ENCODE measurements at regions not wholly inside any gene's neighbourhood (a gene's known extent, or its start where the extent isn't known, plus 50 kb on each side); places are given as distances from the start of the nearest gene placed in this dataset.
A peak's percentile ranks its signal among the peaks of the same experiment; 100 is the strongest.
"Not testable (repeated sequence)": the region's sequence is repeated elsewhere in the genome, so short reads cannot be mapped to it uniquely, and the experiment has no call there.

DNA sequence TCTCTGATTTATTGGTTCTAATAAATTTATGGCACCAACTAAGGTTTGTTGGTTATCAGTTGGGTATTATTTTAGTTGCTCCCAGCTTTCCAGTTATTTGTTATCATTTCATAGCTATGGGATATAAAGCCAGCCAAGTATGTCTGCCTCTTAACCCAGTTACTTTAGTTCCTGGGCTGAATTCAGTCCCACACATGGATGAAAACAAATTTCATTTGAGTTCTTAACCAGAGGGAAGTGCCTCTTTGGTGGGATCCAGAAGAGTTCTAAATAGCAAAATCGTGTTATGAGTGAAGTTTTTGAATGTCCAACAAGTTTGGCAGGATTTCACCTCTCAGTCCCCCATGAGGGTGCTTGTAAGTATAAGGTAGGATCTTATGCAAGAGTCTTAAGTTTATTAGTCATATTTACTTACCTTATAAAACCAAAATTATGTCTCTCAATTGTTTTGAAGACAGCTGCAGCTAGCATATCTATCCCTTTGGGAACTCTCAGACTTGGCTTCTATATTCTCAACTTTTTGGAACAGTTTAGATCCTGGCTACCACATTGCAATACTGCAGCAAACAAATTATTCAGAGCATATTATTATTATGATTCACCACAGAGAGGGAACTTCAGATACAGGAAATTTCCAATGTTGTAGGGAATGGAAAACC lies 683.6 kb downstream of the BCKDHB start:
- DNase-seq (ENCODE audit: extremely low read depth, low read depth), result no peak

DNA sequence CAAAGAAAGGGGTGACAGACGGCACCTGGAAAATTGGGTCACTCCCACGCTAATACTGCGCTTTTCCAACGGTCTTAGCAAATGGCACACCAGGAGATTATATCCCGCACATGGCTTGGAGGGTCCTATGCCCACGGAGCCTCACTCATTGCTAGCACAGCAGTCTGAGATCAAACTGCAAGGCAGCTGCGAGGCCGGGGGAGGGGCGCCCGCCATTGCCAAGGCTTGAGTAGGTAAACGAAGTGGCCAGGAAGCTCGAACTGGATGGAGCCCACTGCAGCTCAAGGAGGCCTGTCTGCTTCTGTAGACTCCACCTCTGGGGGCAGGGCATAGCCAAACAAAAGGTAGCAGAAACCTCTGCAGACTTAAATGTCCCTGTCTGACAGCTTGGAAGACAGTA lies 676.8 kb downstream of the BCKDHB start:
- DNase-seq (ENCODE audit: extremely low read depth, low read depth), result not testable (repeated sequence)

DNA sequence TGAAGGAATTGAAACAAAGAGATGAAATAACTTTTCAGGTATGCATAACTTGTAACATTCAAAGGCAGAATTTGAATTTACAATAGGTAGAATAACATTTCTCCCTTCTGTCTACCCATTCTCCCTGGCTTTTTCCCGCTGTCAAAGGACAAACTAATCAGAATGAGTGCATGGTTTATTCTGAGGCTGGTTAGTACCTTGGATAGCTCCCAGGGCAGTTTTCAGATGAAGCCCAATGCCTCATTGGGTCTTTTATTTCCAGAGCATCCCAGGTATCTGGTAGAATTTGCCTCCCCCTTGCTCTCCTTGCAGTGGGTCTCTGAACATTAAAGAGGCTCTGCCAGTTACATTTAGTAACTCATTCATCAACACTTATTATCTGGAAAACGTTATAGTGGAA lies 665.5 kb downstream of the BCKDHB start:
- DNase-seq (ENCODE audit: extremely low read depth, low read depth), result peak; percentile 21

DNA sequence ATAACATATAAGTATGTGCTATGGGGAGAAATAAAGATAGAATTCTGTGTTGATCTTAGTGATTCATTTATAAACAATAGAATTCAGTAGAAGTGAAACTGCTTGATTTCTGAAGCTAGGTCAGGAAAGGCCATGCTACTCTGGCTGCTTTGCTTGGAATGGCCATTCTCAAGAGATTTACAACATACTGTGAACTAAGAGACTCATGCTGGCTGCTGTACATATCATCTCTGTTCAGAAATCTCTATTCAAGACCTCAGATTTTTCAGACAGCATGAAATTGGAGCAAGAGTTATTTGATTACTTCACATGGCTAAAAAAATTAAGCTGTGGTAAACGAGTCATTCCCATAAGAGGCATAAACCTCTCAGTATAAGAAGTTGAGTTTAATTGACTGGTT lies 662.6 kb downstream of the BCKDHB start:
- DNase-seq (ENCODE audit: extremely low read depth, low read depth), result no peak

DNA sequence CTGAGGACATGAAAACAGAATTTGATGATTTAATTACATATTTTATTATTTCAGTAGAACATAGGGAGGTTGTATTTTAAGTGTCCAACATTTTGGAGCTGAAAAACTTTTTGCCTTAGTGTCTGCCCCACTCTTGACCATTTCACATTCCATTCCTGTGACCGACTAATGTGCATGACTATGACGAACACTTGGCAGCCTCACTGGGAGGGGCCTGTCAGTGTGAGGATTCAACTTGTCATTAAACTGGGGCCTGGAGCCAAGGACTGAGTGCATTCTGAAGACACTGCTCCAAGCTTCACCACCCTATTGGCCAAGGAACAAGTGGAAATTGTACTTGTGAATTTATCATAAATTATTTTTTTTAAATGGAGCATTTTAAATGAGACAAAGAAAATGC lies 661.3 kb downstream of the BCKDHB start:
- peak; percentile 32 for DNase-seq (ENCODE audit: extremely low read depth, low read depth)

DNA sequence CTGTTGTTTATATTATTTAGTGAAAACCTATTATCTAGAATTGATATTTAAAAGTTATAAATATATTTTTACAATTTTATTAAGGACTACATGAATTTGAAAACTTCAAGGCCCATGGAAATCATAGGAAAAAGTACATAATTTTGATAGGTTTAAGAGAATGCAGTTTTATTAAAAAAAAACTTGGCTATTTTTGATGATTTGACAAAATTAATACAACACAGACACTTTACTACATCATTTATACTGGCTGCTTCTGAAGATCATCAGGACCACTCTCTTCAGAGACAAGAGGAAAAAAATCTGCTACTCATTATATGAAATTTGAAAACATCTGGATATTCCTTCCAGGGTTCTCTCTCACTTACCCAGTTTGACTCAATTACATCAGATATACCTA lies 637.7 kb downstream of the BCKDHB start:
- no peak for DNase-seq (ENCODE audit: extremely low read depth, low read depth)

DNA sequence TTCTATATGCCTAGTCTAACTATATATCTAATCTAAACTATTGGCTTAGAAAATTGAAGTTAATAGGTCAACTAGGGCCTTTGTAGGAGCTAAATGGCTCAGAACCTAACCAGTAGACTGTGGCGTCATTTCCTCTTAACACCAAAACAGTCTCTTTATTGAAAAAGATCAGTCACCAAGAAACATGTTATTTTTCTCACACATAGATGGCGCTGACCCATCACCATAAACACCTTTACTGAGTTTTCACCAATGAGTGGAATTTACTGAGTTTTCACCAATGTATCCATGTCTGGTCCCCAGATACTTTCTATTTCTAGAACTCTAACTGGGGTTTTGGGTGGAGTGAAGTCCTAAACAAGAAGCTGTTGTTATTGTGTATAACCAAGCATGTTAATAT lies 636.0 kb downstream of the BCKDHB start:
- peak; percentile 17 for DNase-seq (ENCODE audit: extremely low read depth, low read depth)

DNA sequence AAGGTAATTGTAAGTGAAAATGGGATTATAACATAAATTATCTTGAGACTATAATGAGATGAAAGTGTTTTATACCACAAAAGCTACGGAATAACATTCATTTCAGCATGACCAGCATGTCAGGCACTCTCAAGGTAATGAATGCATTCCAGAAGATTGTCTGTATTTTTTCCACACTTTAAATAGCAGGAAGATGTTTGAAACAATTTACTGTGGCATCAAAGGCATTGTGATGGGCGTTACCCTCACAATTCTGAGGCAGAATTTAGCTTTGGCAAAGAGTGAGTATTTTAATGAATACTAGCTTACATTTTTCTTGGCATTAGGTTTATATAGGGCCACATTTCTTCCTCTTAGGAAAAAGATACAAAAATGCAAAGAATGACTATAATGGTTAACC lies 627.2 kb downstream of the BCKDHB start:
- no peak for DNase-seq (ENCODE audit: extremely low read depth, low read depth)

DNA sequence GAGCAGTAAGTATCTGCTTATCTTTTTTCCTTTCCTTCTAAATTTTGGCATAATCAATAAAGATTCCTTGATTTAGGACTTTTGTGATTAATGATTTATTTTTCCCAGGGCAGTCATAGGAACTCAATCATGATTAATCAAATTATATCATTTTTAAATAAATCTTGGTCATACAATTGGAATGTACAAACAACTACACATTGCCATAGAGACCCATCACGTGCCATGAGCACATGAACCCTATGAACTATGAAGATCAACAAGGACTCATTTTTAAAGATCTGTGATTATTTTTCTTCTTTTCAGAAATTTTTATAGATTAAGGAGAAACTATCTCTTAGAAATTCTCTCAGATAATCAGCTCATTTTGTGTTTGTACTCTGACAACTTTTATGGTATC lies 622.4 kb downstream of the BCKDHB start:
- no peak for DNase-seq (ENCODE audit: extremely low read depth, low read depth)

DNA sequence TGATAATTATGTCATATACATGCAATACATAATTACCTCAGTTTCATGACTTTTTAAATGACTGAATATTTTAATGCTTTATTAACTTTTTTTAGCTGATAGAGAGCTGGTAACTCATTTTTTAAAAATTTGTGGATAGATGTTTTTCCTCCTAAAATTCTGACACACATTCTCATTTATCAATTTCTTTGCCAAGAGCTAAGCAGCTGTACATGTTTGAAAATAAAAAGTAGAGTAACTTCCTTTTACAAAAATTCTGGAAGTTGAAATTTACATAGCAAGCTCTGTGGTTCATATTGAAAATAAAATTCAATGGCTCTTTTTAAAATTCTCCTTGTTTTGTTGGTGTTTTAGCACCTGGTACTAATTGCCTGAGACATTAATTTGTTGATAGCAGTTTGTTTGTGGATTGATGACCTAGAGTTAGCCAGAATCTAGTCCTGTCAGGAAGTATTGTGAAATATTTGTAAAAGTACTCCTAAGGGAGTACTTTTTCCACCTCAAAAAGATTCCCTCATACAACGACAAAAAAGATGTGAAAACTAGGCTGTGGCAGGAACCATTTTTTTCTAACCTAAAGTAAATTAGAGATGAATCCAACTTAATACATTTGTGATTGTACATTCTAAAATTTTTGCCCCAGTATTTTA lies 621.8 kb downstream of the BCKDHB start:
- no peak for DNase-seq (ENCODE audit: extremely low read depth, low read depth)

DNA sequence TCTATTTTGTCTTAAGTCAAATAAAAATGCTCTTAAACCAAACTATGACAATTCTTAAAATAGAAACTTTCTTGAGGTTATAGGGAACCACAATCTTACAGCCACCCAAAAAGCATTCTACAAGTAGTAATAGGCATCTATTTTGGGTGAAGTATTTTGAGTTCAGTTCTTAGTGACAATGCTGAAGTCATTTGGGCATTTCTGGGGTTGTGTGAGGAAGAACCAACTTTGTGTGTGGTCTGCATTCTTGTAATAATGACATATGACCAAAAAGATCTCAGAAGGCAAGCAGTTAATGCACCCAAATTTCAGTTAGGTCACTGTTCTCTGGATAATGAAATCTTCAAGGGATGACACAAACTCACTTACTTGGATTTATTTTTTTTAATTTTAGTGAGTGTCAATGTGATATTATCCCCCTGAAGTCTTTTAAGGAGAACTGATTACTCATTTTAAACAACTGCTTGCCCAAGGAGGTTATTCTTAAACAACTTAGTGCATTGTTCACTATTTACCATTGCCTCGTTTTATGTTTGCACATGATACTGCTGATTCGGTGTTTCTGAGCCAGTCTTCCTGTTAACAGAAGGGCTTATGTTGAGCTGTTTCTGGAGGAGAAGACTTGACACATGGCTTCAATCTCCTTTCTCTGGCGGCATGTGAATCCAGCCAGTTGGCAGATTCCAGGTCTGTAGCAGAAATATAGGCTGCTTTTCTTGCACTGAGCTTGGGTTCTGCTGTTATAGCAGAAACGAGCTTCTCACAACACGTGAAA lies 618.9 kb downstream of the BCKDHB start:
- DNase-seq (ENCODE audit: extremely low read depth, low read depth), result no peak

DNA sequence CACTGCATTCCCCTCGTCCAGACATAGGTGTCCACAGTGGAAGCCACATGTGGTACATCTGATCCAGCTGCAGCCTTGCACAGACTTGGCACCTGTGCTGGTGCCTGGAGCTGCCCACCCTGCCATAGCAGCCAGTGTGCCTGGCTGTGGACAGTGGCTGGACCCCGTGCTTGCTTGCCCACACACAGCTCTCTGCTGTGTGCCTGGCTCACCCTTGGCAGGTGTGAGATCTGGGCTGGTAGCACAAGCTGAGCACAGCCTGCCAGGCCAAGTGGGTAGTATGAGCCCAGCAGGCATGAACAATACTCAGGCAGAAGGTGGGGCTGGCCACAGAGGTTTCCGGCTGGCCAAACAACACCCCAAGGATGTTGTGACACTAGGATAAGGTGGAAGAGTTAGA lies 614.4 kb downstream of the BCKDHB start:
- no peak for DNase-seq (ENCODE audit: extremely low read depth, low read depth)

DNA sequence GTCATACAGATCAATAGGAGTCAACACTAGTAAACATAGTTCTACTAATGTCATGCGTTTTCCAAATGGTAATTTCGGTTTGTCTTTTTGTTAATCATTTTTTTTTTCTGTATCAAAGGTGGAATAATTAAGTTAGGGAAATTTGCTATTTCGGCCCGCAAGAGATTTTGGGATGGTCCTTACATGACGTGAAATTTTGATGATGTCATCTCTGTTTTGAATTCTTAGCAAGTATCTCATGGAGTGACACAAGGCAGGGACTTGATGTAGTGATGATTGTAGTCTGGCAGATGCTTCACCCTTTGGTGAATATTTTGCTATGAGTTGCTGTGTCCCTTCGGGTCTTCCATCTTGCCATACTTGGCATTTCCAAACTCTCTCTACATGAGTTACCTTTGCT lies 608.0 kb downstream of the BCKDHB start:
- DNase-seq (ENCODE audit: extremely low read depth, low read depth), result no peak

DNA sequence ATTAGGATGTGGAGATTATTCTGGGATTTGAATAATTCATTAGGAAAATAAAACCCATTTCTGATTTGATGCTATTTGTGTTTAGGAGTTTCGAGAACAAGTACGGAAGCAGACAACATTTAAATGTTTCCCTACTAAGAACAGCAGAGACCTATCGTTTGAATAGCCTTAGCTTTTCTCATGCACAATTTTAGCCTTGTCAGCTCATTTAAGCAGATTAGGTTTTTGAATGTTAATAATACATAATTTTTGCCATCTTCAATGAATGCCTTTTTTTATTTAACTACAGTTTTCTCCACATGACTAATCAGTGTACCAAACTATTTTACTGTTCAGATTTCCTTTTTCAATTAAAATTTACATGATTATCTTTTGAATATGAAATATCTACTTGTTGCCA lies 592.0 kb downstream of the BCKDHB start:
- DNase-seq (ENCODE audit: extremely low read depth, low read depth), result no peak

DNA sequence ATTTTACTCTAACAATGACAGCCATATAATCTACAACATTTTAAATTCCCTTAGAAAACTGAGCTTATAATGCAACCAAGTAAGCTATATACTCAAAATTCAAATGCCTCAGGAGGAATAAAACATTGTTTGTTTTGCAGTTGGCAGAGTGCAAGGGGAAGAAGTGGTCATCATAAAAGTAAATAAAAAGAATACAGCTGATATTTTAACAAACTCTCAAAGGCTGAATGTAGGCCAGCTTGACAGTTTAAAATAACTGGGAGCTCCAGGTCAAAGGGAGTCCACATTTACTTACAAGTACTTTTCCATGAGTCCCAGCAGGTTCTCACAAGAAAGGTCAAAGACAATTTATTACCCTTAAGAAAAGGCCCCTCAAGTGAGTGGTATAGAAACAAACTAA lies 589.8 kb downstream of the BCKDHB start:
- DNase-seq (ENCODE audit: extremely low read depth, low read depth), result no peak

DNA sequence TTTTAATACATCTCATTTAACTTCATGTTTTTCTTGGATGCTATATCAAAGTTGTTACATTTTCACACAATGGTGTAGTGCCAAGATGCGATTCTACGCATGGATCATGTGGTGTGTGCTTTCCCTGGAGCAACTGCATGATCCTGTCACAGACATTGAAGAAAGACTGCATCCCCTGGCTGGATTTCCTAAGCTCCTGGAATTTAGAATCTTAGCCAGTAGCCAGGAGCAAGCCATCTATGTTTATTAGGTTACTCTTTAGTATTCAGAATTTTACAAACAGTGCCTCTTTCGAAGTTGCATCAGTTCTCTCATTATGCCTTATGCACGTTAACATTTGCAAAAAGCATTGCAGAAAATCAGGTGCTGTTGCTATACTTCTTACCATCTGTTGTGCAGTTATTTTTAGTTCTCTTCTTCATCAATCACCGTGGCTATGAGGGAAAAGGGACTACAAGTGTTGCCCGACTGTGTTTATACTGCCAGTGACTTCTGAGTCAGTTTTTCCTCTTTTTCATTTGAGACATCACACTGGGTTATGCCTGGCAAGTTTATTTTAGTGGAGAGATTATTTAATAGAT lies 584.2 kb downstream of the BCKDHB start:
- DNase-seq (ENCODE audit: extremely low read depth, low read depth), result peak; percentile 74

DNA sequence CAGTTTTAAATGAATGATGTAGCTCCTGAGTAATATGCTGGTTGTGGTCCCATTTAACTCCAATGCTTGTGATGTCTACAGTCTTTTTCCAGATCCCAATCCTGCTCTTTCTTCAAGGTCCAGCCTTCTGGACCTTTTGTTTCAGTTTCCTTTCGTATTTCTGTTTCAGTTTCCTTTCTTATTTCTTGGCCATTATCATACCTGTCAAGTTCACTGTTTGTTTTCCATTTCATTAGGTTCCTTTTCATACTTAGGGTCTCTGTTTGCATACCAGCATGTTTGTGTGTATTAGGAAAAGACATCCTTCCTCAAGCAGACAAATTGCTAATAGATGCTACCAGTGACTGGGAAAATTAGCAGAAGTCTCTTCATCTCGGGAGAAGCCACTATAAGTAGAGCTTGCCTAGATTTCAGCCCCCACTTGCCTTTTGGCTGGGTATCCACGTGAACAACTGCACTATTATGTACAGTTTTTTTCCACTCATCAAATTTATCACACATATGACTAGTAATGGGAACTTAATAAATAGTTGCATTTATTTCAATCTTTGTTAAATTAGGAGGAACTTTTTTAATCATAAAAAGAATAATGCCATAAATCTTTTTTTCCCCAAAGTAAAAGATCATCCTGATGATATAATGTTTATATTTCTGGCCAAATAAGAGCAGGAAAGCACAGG lies 583.4 kb downstream of the BCKDHB start:
- no peak for DNase-seq (ENCODE audit: extremely low read depth, low read depth)

DNA sequence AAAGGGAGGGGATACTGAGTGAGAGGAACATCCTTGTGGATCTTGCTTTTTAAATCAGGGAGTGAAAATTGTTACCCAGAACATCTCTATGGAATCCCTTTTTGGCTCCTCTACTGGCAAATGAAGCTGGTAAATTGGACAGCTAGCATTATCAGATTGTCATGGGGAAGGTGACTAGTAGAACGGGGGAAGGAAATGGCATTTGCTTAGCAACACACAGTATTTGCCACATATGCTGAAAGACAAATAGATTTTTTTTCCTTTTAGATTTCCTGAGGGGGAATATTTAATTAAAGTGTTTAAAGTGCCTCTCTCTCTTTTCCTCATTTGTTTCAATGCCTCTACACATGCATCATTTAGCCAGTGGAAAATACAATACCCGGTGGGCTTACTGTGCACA lies 573.5 kb downstream of the BCKDHB start:
- no peak for DNase-seq (ENCODE audit: extremely low read depth, low read depth)

DNA sequence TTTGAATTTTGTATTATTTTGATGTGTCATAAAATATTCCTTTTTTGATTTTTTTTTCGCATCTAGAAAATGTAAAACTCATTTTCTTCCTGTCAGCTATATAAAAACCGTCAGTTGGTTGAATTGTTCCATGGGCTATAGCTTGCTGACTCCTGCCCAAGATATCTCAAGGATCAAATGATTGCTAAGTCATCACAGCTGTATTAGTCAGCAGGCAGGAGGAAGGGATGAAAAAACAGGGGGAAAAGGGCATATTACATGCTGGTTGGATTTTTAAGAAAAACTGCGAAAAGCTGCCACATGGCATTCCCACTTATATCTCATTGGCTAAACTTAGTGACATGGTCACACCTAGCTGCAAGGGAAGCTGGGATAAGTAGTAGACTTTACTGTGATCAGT lies 569.9 kb downstream of the BCKDHB start:
- no peak for DNase-seq (ENCODE audit: extremely low read depth, low read depth)

DNA sequence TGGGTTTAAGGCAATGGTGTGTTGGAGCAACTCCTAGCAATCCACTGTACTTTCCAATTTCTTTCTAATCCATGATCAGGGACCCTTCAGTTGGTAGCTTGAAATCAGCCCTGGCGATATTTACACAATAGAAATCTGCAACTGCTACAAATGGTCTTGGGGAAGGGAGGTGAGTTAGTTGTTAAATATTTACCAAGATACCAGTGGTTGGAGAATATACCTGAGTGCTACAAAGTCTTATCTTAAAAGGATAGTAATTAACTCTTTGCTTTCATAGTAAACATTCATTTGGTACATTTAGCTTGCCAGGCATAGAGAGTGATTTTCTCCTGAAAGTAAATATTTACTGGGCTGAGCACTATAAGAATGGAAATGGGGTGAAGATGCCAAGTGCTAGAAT lies 568.2 kb downstream of the BCKDHB start:
- no peak for DNase-seq (ENCODE audit: extremely low read depth, low read depth)

DNA sequence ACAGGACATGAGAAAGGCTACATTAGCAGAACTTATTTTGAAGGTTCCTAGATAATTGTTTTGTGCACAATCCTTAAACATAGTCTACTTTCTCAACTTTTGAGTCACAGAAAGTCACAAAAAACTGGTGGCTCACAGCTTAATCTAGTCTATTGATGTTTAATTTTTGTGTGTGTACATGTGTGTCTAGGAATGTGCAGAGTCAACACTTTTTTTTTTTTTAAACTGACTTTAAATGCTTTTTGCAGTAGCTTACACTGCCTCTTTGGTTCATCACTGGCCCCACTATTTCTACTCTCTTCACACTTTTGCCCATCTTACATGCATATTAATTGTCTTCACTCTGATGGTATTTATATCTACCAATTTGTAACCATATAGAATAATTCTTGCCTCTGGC lies 566.9 kb downstream of the BCKDHB start:
- DNase-seq (ENCODE audit: extremely low read depth, low read depth), result no peak

Measured in NCI-H460 (cell line).